NCI-H187 (cell line): ENCODE measurements at regions not wholly inside any gene's neighbourhood (a gene's known extent, or its start where the extent isn't known, plus 50 kb on each side); places are given as distances from the start of the nearest gene placed in this dataset.

Source experiments
- DNase-seq, 2 experiments: peaks; one replicate each; lab custom pipeline; 2025; lab: John Stamatoyannopoulos, UW

DNA sequence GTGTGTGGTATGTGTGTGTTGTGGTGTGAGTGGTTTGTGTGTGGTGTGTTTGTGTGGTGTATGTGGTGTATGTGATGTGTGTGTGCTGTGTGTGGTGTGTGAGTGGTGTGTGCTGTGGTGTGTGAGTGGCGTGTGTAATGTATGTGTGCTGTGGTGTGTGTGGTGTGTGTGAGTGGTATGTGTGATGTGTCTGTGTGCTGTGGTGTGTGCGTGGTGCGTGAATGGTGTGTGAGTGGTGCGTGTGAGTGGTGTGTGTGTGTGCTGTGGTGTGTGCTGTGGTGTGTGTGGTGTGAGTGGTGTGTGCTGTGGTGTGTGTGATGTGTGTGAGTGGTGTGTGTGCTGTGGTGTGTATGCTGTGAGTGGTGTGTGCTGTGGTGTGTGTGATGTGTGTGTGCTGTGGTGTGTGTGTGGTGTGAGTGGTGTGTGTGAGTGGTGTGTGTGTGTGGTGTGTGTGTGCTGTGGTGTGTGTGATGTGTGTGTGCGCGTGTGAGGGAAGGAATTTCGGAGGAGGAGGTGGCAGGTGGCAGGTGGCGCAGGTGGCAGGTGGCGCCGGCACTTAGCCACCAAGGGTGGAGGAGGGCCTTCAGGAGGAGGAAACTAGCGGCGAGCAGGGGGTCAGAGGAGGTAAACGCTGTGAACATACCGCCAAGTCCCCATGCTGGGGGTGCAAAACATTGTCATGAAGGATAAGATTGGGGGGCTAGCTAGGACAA, 191.8 kb downstream of the MELK start:
- DNase-seq = peak; percentile 19 to 58

DNA sequence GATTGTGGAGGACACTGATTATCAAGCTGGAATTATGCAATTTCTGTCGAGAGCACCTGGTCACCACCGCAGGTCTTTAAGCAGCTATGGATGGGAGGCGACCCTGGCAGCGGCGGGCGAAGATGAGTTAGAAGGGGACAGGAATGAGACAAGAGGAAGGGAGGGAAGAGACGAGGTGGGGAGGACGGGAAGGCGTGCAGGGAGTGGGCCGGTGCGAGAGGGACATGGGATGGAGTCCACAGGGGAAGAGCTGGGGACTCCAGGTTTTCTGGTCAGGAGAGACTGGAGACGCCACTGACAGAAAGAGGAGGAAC, 192.3 kb downstream of the MELK start:
- no peak for DNase-seq

DNA sequence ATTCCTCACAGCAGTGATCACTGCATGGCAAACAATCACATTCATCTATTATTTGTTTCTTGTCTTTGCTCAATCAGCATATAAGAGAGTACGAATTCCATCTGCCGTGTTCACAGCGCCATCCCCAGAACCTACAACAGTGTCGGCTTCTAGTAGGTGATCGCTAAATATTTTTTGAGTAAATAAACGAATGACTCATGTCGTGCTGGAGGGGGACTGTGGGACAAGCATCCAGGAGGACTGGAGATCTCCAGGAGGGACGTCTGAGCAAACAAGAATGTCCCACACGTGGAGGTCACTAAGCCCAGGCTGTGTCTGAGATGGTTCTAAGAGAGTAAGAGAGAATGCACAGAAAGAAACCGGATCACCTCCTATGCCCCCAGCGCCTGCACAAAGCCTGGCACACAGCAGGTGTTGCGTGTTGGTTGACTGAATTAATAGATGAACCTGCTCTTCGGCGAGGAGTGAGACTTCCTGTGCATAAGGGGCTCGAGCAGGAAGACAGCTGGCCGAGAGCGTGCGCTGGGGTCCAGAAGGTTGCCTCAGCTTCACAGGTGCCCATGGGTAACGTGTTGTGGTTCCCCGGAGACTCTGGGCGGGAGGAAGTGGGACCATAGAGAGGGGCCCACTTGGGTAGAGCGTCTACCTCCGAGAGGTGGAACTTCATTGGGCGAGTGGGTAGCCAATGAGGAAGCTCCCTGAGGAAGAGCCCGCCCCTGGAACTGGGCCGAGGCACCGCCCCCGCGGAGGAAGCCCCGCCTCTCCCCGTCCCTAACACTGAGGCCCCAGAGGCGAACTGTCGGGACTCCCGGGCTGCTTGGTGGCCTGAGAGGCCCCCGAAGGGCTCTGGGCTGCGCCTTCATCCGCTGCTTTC, 193.0 kb downstream of the MELK start:
- DNase-seq = peak; percentile 77 to 87

DNA sequence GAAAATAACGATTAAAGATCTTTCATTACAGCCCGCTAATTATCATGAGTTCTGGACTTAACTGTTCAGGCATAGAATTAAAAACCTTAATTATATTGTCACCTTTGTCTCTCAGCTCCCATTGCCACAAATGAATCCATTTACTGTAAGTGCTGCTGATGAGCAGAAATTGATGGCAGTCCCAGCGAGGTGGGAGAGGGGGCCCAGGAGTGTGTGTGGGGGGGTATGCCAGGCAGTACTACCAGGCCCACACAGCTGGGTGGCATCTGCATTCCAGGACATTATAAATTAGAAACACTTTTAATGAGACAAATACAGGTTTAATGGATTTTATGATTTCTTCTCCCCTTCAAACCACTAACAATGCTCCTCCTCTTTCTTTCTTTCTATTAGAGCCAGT, 196.0 kb downstream of the MELK start:
- DNase-seq = no peak

DNA sequence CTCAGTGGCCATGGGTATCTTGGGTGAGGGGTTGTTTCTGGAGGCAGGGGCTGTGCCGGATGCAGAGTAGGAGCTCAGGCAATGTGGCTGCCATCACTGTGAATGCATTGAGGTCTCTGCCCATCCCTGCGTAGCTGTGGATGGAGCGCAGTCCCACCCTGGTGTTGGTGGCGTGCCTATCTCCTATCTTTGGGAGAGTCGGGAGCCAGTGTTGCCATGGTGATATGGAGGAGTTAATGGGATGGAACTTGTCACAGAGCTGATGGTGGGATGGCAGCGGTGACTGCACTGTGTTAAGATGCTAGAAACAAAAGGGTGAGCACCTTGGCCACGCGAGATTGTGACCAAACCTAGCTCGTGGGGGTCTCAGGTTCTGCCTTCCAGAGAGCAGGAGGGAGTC, 197.3 kb downstream of the MELK start:
- DNase-seq = no peak

DNA sequence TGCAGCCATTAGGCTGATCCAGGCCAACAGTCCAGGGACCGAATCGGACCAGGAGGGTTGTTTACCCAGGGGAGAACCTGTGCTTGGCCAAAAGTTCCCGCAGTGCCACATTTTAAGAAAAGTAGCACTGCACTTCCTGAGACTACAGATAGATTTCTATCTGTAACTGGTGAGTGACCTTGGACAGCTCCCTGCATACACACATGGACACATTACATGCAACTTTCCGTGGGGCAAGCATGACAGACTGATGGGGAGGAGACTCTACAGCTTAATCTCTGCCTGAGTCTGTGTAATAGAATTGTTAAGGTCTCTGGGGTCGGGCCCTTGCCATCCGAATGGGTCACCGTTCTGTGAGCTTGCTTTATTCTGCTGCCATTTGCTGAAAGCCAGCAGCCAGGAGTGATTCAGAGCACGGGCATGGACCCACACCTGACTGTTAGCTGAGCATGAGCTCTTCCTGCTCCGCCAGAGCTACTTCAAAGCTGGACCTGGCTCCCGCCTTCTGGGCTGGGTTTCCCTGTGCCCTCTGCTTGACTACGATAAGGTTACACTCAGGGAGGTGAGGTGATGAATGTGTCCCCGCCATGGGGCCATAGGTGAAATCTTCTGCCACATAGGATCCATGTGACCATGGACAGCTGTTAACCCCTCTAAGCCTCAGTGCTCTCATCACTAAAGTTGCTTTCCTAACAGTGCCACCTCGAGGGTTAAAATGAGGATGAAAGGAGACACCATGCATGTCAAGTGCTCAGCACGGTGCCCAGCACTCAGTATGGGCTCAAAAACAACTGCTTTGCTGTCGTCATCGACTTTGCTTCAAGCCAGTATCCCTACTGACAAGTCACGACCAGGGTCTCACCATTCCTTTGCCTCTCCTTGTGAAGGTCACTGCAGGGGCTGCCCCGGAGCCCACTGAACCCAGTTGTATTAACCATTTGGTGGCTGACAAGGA, 200.0 kb downstream of the MELK start:
- peak; percentile 45 to 60 for DNase-seq

DNA sequence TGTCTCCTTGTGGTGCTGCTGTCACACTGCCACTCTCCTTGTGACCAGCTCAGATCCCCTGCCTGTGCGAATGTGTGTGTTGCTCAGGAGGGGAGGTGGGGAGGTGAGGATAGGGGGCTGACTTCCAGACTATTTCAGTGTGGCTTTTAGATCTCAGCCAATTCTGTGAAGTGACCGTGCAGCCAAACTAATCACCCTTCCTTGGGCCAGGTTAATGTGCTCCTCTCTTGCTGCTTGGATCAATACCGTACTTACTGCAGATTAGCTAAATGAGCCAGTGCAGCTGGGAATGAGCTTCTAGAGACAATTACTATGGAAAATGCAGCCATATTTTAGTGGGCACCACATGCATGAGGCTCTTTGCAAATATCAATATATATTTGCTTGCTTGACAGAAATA, 206.0 kb downstream of the MELK start:
- DNase-seq = no peak

DNA sequence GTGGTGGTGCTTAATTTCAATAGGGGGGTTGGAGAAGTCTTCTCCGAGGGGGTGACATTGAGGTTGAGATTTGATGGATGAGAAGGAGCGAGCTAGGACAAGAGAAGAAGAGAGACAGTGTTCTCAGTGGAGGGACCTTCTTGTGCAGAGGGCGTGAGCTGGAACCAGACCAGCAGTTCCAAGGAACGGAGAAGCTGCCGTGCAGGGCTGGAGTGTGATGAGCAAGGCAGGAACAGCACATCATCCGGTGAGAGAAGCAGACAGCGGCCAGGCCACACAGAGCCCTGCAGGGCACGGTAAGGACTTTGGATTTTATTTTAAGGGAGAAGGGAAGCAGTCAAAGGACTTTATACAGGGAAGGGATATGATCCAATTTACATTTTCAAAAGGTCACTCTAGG, 206.9 kb downstream of the MELK start:
- DNase-seq = no peak

DNA sequence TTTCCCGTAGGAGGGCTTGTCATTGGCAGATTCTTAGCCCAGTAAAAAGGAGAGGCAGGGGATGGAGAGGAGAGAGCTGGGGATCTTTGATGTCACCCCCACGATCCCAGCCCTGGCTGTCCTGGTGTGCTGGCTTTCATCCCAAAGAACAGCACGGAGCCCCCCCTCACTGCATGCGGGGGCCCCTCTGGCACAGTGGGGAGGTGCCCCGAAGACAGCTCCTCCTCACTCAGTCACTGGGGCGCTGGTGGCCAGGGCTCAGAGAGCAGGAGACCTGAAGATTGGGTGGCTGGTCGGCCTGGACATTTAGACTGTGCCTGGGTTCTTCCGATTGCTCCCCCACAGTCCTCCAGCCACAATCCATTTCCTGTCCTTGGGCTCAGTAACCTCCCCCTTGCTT, 207.5 kb downstream of the MELK start:
- DNase-seq = no peak

DNA sequence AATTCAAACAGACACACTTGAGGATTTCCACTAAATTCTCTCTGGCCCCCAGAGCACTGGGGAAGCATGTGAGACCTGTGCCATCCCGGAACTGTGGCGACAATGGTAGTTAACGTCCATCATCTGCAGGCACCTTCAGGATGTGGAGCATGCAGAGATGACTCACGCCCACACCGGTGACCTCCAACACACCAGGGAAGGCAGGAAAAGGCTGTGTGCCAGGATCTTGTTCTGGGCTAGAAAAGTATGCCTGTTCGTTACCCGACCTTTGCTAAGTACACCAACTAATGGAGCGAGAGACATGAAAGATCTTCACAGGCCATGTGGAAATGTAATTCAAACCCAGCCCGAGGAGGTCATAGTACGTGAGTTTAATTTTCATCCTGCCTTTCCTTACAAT, 208.8 kb downstream of the MELK start:
- DNase-seq = no peak
